ENCODE measurements at regions not wholly inside any gene's neighbourhood (a gene's known extent, or its start where the extent isn't known, plus 50 kb on each side); places are given as distances from the start of the nearest gene placed in this dataset.

DNA sequence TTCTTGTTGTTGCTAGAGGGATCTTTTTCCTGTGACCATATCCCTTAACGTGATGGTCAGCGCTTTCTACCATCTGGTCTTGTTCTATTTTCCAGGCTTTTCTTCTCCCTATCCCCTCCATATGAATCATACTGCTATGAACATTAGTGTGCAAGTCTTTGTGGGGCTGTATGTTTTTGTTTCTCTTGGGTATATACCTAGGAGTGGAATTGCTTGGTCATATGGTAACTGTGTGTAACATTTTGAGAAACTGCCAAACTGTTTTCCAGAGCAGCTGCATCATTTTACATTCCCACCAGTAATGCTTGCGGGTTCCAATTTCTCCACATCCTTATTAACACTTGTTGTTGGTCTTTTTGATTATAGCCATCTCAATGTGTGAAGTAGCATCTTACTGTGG lies 121.4 kb downstream of the SPRY1 start:
- no peak for FAIRE-seq
- Histone ChIP-seq H3K9ac (ENCODE audit: low read length in 3 of 3) (no peak overlapping the region), H3K36me3 (ENCODE audit: control insufficient read depth in 2 of 3, insufficient read depth in 3 of 3, low read length in 3 of 3) (no peaks in the 10 kb centered on the region), H3K9me3 (ENCODE audit: control insufficient read depth in 2 of 3, insufficient read depth in 1 of 3, low read length in 3 of 3) (no peaks in the 10 kb centered on the region), H3K27ac (ENCODE audit: low read depth in 2 of 2, low read length in 2 of 2) (no peak overlapping the region), H3K4me3 (ENCODE audit: low read length in 3 of 3) (no peak overlapping the region), H3K27me3 (ENCODE audit: control insufficient read depth, insufficient read depth, low read length) (no peaks in the 10 kb centered on the region), H3K4me1 (ENCODE audit: control insufficient read depth in 2 of 3, insufficient read depth in 2 of 3, low read depth in 1 of 3, low read length in 3 of 3) (peaks cover 2 to 11% (median 11%) of the 10 kb centered on the region in 3 donors)
- TF ChIP-seq, protein P1, sequence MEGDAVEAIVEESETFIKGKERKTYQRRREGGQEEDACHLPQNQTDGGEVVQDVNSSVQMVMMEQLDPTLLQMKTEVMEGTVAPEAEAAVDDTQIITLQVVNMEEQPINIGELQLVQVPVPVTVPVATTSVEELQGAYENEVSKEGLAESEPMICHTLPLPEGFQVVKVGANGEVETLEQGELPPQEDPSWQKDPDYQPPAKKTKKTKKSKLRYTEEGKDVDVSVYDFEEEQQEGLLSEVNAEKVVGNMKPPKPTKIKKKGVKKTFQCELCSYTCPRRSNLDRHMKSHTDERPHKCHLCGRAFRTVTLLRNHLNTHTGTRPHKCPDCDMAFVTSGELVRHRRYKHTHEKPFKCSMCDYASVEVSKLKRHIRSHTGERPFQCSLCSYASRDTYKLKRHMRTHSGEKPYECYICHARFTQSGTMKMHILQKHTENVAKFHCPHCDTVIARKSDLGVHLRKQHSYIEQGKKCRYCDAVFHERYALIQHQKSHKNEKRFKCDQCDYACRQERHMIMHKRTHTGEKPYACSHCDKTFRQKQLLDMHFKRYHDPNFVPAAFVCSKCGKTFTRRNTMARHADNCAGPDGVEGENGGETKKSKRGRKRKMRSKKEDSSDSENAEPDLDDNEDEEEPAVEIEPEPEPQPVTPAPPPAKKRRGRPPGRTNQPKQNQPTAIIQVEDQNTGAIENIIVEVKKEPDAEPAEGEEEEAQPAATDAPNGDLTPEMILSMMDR (IDR thresholded peaks at IDR 0.05; ENCODE audit: borderline replicate concordance, extremely low read depth, insufficient read depth), result no peak
- no peak for DNase-seq
- intact Hi-C loops (cut with DNase I), result no loop called here

DNA sequence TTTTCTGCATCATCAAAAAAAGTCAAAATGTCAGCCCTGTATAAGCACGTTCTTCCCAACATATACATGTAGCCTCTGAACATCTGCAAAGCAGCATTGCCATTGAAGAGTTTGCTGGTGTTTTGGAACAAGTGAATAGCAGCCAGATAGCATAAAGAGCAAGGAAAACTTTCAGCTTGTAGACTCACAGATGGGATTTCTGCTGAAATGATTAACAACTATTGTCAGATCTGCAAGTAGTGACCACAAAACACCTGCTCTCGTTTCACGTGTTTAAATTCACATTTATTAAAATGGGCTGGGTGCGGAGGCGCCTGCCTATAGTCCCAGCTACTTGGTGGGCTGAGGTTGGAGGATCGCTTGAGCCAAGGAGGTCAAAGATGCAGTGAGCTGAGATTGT lies 123.7 kb downstream of the SPRY1 start:
- no peak overlapping the region for H3K9ac ChIP-seq (ENCODE audit: low read length in 3 of 3)
- TF ChIP-seq, protein P1 (IDR thresholded peaks at IDR 0.05; ENCODE audit: borderline replicate concordance, extremely low read depth, insufficient read depth), result no peak
- no peaks in the 10 kb centered on the region for H3K27me3 ChIP-seq (ENCODE audit: control insufficient read depth, insufficient read depth, low read length)
- no peaks in the 10 kb centered on the region for H3K36me3 ChIP-seq (ENCODE audit: control insufficient read depth in 2 of 3, insufficient read depth in 3 of 3, low read length in 3 of 3)
- intact Hi-C loops (cut with DNase I), result no loop called here
- no peak overlapping the region for H3K4me3 ChIP-seq (ENCODE audit: low read length in 3 of 3)
- no peak overlapping the region for H3K27ac ChIP-seq (ENCODE audit: low read depth in 2 of 2, low read length in 2 of 2)
- no peak for DNase-seq
- peaks cover 2 to 11% (median 11%) of the 10 kb centered on the region in 3 donors for H3K4me1 ChIP-seq (ENCODE audit: control insufficient read depth in 2 of 3, insufficient read depth in 2 of 3, low read depth in 1 of 3, low read length in 3 of 3)
- H3K9me3 ChIP-seq (ENCODE audit: control insufficient read depth in 2 of 3, insufficient read depth in 1 of 3, low read length in 3 of 3), result no peaks in the 10 kb centered on the region
- no peak for FAIRE-seq

DNA sequence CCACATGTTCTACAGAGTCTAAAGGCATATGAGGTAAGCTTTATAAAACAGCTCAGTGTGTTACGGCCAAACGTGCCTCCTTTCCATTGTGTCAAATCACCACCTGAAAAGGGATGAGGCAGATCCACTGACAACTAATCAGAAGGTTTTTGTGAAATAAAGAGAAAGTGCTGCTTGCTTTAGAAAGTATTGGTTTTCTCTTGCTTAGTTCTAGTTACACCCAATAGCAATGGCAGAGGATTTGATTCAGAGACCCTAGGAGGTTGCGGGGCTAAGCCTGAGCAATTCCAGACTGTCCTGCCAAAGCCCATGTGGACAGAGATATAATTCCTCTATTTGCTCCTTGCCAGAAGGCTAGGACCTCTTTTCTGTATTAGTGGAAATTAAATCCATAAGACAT lies 125.5 kb downstream of the SPRY1 start:
- Histone ChIP-seq H3K27ac (ENCODE audit: low read depth in 2 of 2, low read length in 2 of 2) (no peak overlapping the region), H3K4me1 (ENCODE audit: control insufficient read depth in 2 of 3, insufficient read depth in 2 of 3, low read depth in 1 of 3, low read length in 3 of 3) (peaks cover 1 to 3% (median 1%) of the 10 kb centered on the region in 3 donors), H3K4me3 (ENCODE audit: low read length in 3 of 3) (no peak overlapping the region), H3K9me3 (ENCODE audit: control insufficient read depth in 2 of 3, insufficient read depth in 1 of 3, low read length in 3 of 3) (no peaks in the 10 kb centered on the region), H3K36me3 (ENCODE audit: control insufficient read depth in 2 of 3, insufficient read depth in 3 of 3, low read length in 3 of 3) (no peaks in the 10 kb centered on the region), H3K27me3 (ENCODE audit: control insufficient read depth, insufficient read depth, low read length) (no peaks in the 10 kb centered on the region), H3K9ac (ENCODE audit: low read length in 3 of 3) (no peak overlapping the region)
- DNase-seq, result no peak
- intact Hi-C loops (cut with DNase I), result no loop called here
- TF ChIP-seq, protein P1 (IDR thresholded peaks at IDR 0.05; ENCODE audit: borderline replicate concordance, extremely low read depth, insufficient read depth), result no peak
- FAIRE-seq, result no peak

DNA sequence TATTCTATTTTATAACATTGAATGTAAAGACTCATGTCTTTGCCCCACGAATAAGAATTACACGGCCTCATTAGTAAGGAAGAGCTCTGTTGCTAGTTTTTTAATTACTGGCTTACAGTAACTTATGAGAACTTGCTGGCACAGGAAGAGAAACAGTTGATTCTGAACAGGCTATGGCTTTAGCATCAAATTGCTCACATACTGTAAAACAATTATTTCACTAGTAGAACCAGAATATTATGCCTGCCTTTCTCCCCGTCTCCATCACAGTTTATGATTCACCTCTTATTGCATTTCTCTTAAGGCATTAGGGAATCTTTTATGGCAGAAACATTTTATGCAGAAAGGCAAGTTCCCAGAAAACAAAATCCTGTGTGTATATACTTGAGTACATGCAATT lies 126.1 kb downstream of the SPRY1 start:
- TF ChIP-seq, protein P1 (IDR thresholded peaks at IDR 0.05; ENCODE audit: borderline replicate concordance, extremely low read depth, insufficient read depth), result no peak
- DNase-seq, result no peak
- Histone ChIP-seq H3K9me3 (ENCODE audit: control insufficient read depth in 2 of 3, insufficient read depth in 1 of 3, low read length in 3 of 3) (no peaks in the 10 kb centered on the region), H3K4me1 (ENCODE audit: control insufficient read depth in 2 of 3, insufficient read depth in 2 of 3, low read depth in 1 of 3, low read length in 3 of 3) (no peaks in the 10 kb centered on the region), H3K36me3 (ENCODE audit: control insufficient read depth in 2 of 3, insufficient read depth in 3 of 3, low read length in 3 of 3) (no peaks in the 10 kb centered on the region), H3K4me3 (ENCODE audit: low read length in 3 of 3) (no peak overlapping the region), H3K27me3 (ENCODE audit: control insufficient read depth, insufficient read depth, low read length) (no peaks in the 10 kb centered on the region), H3K9ac (ENCODE audit: low read length in 3 of 3) (no peak overlapping the region), H3K27ac (ENCODE audit: low read depth in 2 of 2, low read length in 2 of 2) (no peak overlapping the region)
- FAIRE-seq, result no peak
- intact Hi-C loops (cut with DNase I), result no loop called here
